Muscle of leg (tissue), 3 donors: ENCODE measurements at regions not wholly inside any gene's neighbourhood (a gene's known extent, or its start where the extent isn't known, plus 50 kb on each side); places are given as distances from the start of the nearest gene placed in this dataset.

ENCODE experiments used
- DNase-seq: peaks from one replicate; pipeline ENCODE4 v3.0.0; 2013
- H3K27ac ChIP-seq: one replicate; pipeline ENCODE4 v1.5.1; 2013; ENCODE audit warnings: mild to moderate bottlenecking, low read length, control low read depth
- H3K27me3 ChIP-seq: one replicate; pipeline ENCODE4 v1.6.1; 2013; ENCODE audit warnings: low read length; ENCODE audit not compliant: control insufficient read depth, insufficient read depth
- H3K36me3 ChIP-seq: one replicate; pipeline ENCODE4 v1.6.1; 2013; ENCODE audit warnings: low read length; ENCODE audit not compliant: control insufficient read depth, insufficient read depth
- H3K4me1 ChIP-seq: one replicate; pipeline ENCODE4 v1.6.1; 2013; ENCODE audit warnings: low read length; ENCODE audit not compliant: control insufficient read depth, insufficient read depth
- H3K4me3 ChIP-seq: one replicate; pipeline ENCODE4 v1.5.1; 2013; ENCODE audit warnings: low read length, control low read depth
- H3K9me3 ChIP-seq: replicated peaks from 2 replicates; pipeline ENCODE4 v1.6.1; 2013; ENCODE audit warnings: low read depth, low read length; ENCODE audit not compliant: control insufficient read depth
- WGBS: methylation state at CpG from one replicate; pipeline ENCODE4 v1.1.5; 2013; ENCODE audit warnings: missing lambda C conversion rate; ENCODE audit not compliant: insufficient coverage; 5-methylcytosine and 5-hydroxymethylcytosine counted together

GRCh38 chr2:108092886-108093285 is 106.6 kb downstream of the SLC5A7 start:
- Histone ChIP-seq H3K27me3 (no peaks in the 10 kb centered on the region), H3K36me3 (no peaks in the 10 kb centered on the region), H3K4me1 (no peaks in the 10 kb centered on the region), H3K27ac (no peak overlapping the region), H3K4me3 (no peak overlapping the region), H3K9me3 (no peaks in the 10 kb centered on the region)
- WGBS, result 86% methylated on average over 1 of the region's 1 CpG
- no peak for DNase-seq

DNA sequence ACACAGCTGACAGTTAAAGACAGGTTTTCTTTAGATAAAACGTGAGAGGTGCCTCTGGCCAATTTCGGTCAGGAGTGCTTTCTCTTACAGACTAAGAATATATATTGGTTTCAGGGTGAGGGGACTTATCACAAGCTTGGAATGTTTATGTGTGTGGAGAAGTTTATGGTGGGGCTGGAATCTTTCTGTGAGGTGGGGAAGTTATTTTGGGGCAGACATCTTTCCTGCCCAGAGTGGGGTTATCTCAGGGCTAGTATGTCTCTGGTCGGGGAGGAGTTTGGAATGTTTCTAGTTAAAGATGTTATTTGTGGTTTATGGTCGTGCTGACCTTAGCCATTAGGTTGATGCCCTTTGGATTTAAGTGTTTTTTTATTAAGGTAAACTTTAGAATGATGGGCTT is 115.2 kb downstream of the SLC5A7 start:
- no peaks in the 10 kb centered on the region for H3K4me1 ChIP-seq
- 31% methylated on average over 2 of the region's 4 CpGs for WGBS
- DNase-seq, result no peak

DNA sequence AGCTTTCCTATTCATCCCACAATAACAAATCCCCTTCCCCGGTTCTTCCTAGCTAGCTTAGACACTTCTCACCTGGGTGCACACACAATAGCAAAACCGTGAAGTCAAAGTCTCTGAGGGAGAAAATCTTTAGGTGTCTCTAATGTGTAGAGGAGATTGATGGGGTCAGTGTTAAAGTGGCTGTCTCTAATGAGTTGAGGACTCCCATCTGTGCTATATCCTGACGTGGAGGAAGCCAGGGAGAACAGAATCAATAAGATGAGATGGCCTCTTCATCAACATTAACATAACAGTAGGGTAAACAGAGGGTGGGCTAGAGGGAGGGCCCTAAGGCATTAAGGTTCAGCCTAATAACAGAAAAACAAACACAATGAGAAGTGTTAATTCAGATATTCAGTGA is 120.4 kb downstream of the SLC5A7 start:
- H3K9me3 ChIP-seq, result no peaks in the 10 kb centered on the region
- no CpG with 5 or more reads among the region's 3 CpGs for WGBS
- H3K27me3 ChIP-seq, result no peaks in the 10 kb centered on the region
- no peaks in the 10 kb centered on the region for H3K36me3 ChIP-seq
- DNase-seq, result no peak
- no peaks in the 10 kb centered on the region for H3K4me1 ChIP-seq
- no peak overlapping the region for H3K27ac ChIP-seq
- H3K4me3 ChIP-seq, result no peak overlapping the region

More for the DNA sequence above, 115.2 kb downstream of the SLC5A7 start:
- H3K9me3 ChIP-seq, result no peaks in the 10 kb centered on the region
- H3K27ac ChIP-seq, result no peak overlapping the region
- H3K36me3 ChIP-seq, result no peaks in the 10 kb centered on the region
- H3K27me3 ChIP-seq, result no peaks in the 10 kb centered on the region
- H3K4me3 ChIP-seq, result no peak overlapping the region

GRCh38 chr2:108111936-108112335 is 125.6 kb downstream of the SLC5A7 start:
- no peaks in the 10 kb centered on the region for H3K4me1 ChIP-seq
- no peaks in the 10 kb centered on the region for H3K27me3 ChIP-seq
- peak; percentile 46 for DNase-seq
- H3K27ac ChIP-seq, result no peak overlapping the region
- H3K9me3 ChIP-seq, result no peaks in the 10 kb centered on the region
- WGBS, result no CpG with 5 or more reads among the region's 2 CpGs
- H3K36me3 ChIP-seq, result no peaks in the 10 kb centered on the region
- H3K4me3 ChIP-seq, result no peak overlapping the region

GRCh38 chr2:108115868-108116267 is 123.9 kb upstream of the SULT1C3 start:
- H3K27me3 ChIP-seq, result no peaks in the 10 kb centered on the region
- H3K27ac ChIP-seq, result no peak overlapping the region
- no peak overlapping the region for H3K4me3 ChIP-seq
- no peaks in the 10 kb centered on the region for H3K4me1 ChIP-seq
- H3K9me3 ChIP-seq, result no peaks in the 10 kb centered on the region
- H3K36me3 ChIP-seq, result no peaks in the 10 kb centered on the region
- no CpG with 5 or more reads among the region's 3 CpGs for WGBS
- no peak for DNase-seq

- Histone ChIP-seq H3K36me3 (no peaks in the 10 kb centered on the region), H3K9me3 (no peaks in the 10 kb centered on the region), H3K4me1 (no peaks in the 10 kb centered on the region), H3K27me3 (no peaks in the 10 kb centered on the region), H3K27ac (no peak overlapping the region), H3K4me3 (no peak overlapping the region)
- no CpG with 5 or more reads among the region's 2 CpGs for WGBS
- no peak for DNase-seq
These were observed 120.8 kb upstream of the SULT1C3 start for GRCh38 chr2:108118996-108119395.

- Histone ChIP-seq H3K9me3 (no peaks in the 10 kb centered on the region), H3K27me3 (no peaks in the 10 kb centered on the region), H3K4me3 (no peak overlapping the region), H3K4me1 (no peaks in the 10 kb centered on the region), H3K27ac (no peak overlapping the region), H3K36me3 (no peaks in the 10 kb centered on the region)
- no CpG with 5 or more reads among the region's 3 CpGs for WGBS
- no peak for DNase-seq
These were observed 120.3 kb upstream of the SULT1C3 start for GRCh38 chr2:108119492-108119891.

DNA sequence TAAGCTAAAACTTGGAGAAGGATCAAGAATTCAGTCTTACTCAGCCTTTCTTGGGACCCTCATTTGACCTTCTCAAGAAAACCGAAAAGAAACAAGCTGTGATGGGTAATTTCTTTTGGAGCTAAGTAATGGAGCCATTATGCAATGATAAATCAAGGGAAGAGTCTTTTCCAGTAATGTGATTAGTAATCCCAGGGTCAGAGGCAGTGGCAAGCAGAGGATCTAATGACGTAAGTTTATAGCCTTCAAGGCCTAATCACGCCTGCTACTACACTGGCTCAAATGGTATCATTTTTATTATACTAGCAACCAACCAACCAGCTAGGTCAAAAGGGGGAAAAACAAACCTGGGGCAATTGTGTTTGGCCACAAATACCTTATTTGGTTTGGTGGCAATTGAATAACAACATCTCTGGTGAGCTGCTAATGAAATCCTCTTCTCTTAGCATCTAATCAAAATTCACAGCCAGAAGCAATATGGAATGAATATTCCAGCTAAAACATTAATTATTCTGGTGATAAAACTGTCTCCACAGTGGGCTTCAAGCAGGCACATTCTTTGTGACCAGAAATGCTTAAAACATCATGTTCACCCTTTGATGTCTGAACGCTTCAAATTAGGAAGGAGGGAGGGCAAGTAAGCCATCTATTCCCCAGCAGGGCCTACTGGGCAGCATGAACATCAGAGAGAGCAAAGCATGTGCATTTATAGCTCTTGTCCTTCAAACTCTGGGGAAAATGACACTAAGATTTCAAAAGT is 114.9 kb upstream of the SULT1C3 start:
- no peak for DNase-seq
- no peaks in the 10 kb centered on the region for H3K4me1 ChIP-seq
- no peak overlapping the region for H3K4me3 ChIP-seq
- 33% methylated on average over 1 of the region's 4 CpGs for WGBS
- no peaks in the 10 kb centered on the region for H3K36me3 ChIP-seq
- H3K9me3 ChIP-seq, result no peaks in the 10 kb centered on the region
- no peak overlapping the region for H3K27ac ChIP-seq
- no peaks in the 10 kb centered on the region for H3K27me3 ChIP-seq

DNA sequence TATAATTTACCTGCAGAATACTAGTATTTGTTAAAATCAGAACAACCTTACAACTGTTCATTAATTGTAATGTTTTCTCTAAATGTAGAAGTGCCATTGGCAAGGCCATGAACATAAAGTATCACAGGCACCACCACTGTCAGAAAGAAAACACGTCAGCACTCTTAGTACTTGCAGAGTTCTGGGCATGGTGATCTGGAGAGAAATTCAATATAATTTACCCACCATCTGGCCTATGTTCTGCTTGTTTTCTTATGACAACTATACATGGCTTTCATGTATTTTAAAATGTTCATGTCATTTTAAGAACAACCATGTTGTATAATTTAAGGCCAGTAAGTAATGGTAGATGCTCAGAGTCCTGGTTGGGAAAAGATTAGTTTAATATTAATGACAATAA is 114.2 kb upstream of the SULT1C3 start:
- H3K4me1 ChIP-seq, result no peaks in the 10 kb centered on the region
- H3K27ac ChIP-seq, result no peak overlapping the region
- no CpG with 5 or more reads among the region's 1 CpG for WGBS
- H3K9me3 ChIP-seq, result no peaks in the 10 kb centered on the region
- no peaks in the 10 kb centered on the region for H3K27me3 ChIP-seq
- H3K36me3 ChIP-seq, result no peaks in the 10 kb centered on the region
- no peak for DNase-seq
- no peak overlapping the region for H3K4me3 ChIP-seq

- H3K4me1 ChIP-seq, result no peaks in the 10 kb centered on the region
- H3K9me3 ChIP-seq, result no peaks in the 10 kb centered on the region
- no peak overlapping the region for H3K4me3 ChIP-seq
- H3K27ac ChIP-seq, result no peak overlapping the region
- no peak for DNase-seq
- no peaks in the 10 kb centered on the region for H3K27me3 ChIP-seq
- no CpG with 5 or more reads among the region's 4 CpGs for WGBS
- H3K36me3 ChIP-seq, result no peaks in the 10 kb centered on the region
These were observed 111.5 kb upstream of the SULT1C3 start for GRCh38 chr2:108128249-108128648.

DNA sequence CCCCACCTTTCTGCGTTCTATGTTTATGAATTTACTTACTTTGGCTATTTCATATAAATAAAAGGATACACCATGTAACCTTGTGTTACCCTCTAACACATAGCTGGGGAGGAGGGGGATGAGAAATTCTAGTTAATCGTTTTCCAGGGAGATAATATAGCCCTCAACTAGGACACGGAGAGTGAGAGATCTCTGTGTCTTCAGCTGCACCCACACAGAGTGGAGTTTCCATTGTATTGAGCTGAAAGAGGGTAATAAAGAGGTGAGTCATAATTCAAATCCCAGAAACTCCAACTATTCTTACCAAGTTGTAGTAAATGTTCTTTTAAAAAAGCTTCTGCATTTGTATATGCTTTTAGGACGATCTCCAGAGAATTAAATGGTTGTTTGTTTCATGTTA is 110.1 kb upstream of the SULT1C3 start:
- Histone ChIP-seq H3K27me3 (no peaks in the 10 kb centered on the region), H3K27ac (no peak overlapping the region), H3K9me3 (no peaks in the 10 kb centered on the region), H3K4me3 (no peak overlapping the region), H3K36me3 (no peaks in the 10 kb centered on the region), H3K4me1 (no peaks in the 10 kb centered on the region)
- no peak for DNase-seq
- no CpG with 5 or more reads among the region's 4 CpGs for WGBS
